ENCODE measurements at regions not wholly inside any gene's neighbourhood (a gene's known extent, or its start where the extent isn't known, plus 50 kb on each side); places are given as distances from the start of the nearest gene placed in this dataset.
"Not testable (repeated sequence)": the region's sequence is repeated elsewhere in the genome, so short reads cannot be mapped to it uniquely, and the experiment has no call there.

- not testable (repeated sequence) for TF ChIP-seq ZFP30 (CRISPR knock-in tag; IDR thresholded peaks at IDR 0.05); ISL1 (CRISPR knock-in tag; IDR thresholded peaks at IDR 0.05); CSDC2 (CRISPR knock-in tag; IDR thresholded peaks at IDR 0.05); PPARA (CRISPR knock-in tag; IDR thresholded peaks at IDR 0.05; ENCODE audit: borderline replicate concordance); ZFP3 (CRISPR knock-in tag; IDR thresholded peaks at IDR 0.05); ZNF565 (CRISPR knock-in tag; conservative IDR thresholded peaks at IDR 0.05; ENCODE audit: low read depth); TCF4 (CRISPR knock-in tag; IDR thresholded peaks at IDR 0.05; ENCODE audit: borderline replicate concordance); TOX (CRISPR knock-in tag; IDR thresholded peaks at IDR 0.05; ENCODE audit: borderline replicate concordance); PATZ1 (CRISPR knock-in tag; IDR thresholded peaks at IDR 0.05; ENCODE audit: borderline replicate concordance); CSRNP3 (CRISPR knock-in tag; IDR thresholded peaks at IDR 0.05); ZNF70 (CRISPR knock-in tag; IDR thresholded peaks at IDR 0.05); ESRRG (CRISPR knock-in tag; IDR thresholded peaks at IDR 0.05)
These were observed 147.3 kb upstream of the FSIP2 start for GRCh38 chr2:185591276-185591675.

Measured in SK-N-SH treated with all-trans-retinoic acid at 6 μM for 48 hours (cell line).